HepG2 (cell line): ENCODE measurements at regions not wholly inside any gene's neighbourhood (a gene's known extent, or its start where the extent isn't known, plus 50 kb on each side); places are given as distances from the start of the nearest gene placed in this dataset.
"Not testable (repeated sequence)": the region's sequence is repeated elsewhere in the genome, so short reads cannot be mapped to it uniquely, and the experiment has no call there.

Source experiments
- ATAC-seq: fragments of 200-7000 bp; cut with Tn5 transposase; 3 replicates; pipeline ENCODE4 v1.9.1; 2020; ENCODE audit warnings: mild to moderate bottlenecking, moderate library complexity
- BruUV-seq: library from RNA; stranded (reverse); fragments of 400-500 nt; replicated peaks from 2 replicates; lab custom pipeline; 2021; lab: Mats Ljungman, UMichigan
- CTCF ChIA-PET: fragments of 300-600 bp; formaldehyde crosslinking; extraction: SDS; loops from one replicate; lab custom pipeline; 2021; ENCODE audit warnings: low total read pairs, inconsistent platforms, low intra/inter-chr PET ratio; lab: Yijun Ruan, JAX
- POLR2A ChIA-PET: fragments of 350-600 bp; sonication (Branson Sonifier 250); formaldehyde crosslinking; loops from one replicate; lab custom pipeline; 2020; ENCODE audit warnings: antibody characterized with exemption, inconsistent platforms; lab: Yijun Ruan, JAX
- DNase-seq: peaks from one replicate; pipeline ENCODE4 v3.0.0-alpha.2; 2015; ENCODE audit warnings: low spot score
- FAIRE-seq: peaks from 3 replicates; lab custom pipeline; 2011; peaks lifted over from hg19 to GRCh38; lab: Jason Lieb, UNC
- H2AFZ ChIP-seq: one replicate; pipeline ENCODE4 v1.6.1; 2011; ENCODE audit warnings: low read length, inconsistent platforms
- H3K27ac ChIP-seq: fragments of 300-600 bp; 3 replicates; pipeline ENCODE4 v1.8.0; 2011; ENCODE audit warnings: mixed run types, mild to moderate bottlenecking, mixed read lengths, low read length, inconsistent platforms; ENCODE audit not compliant: insufficient read depth; ENCODE audit errors: extremely low read length
- H3K27me3 ChIP-seq, 2 experiments: fragments of 200-600 bp in 1 of 2; 2 replicates in 1 of 2; 3 replicates in 1 of 2; pipeline versions ENCODE4 v1.6.0 to v1.8.0; 2011; ENCODE audit warnings: low read length in 2 of 2, mild to moderate bottlenecking in 2 of 2, moderate library complexity in 2 of 2, inconsistent platforms in 1 of 2; ENCODE audit not compliant: insufficient read depth in 2 of 2, control insufficient read depth in 1 of 2
- H3K36me3 ChIP-seq, 2 experiments: fragments of 200-600 bp in 1 of 2; replicated peaks in 1 of 2; 2 replicates in 1 of 2; 3 replicates in 1 of 2; pipeline versions ENCODE4 v1.5.1 to v1.8.0; 2011; ENCODE audit warnings: low read length in 2 of 2, inconsistent platforms in 1 of 2; ENCODE audit not compliant: insufficient read depth in 2 of 2, control insufficient read depth in 1 of 2
- H3K4me1 ChIP-seq: 2 replicates; pipeline ENCODE4 v1.5.1; 2012; ENCODE audit warnings: low read length, inconsistent platforms; ENCODE audit not compliant: insufficient read depth
- H3K4me2 ChIP-seq: 2 replicates; pipeline ENCODE4 v1.6.0; 2011; ENCODE audit warnings: low read depth, low read length, inconsistent platforms
- H3K4me3 ChIP-seq, 3 experiments: fragments of 200-600 bp in 1 of 3; sonication (generic), shearing (Covaris generic) in 1 of 3; replicated peaks in 1 of 3; 2 replicates each; pipeline ENCODE4 v1.5.1; 2011 to 2016; ENCODE audit warnings: low read length in 3 of 3, inconsistent platforms in 2 of 3, low read depth in 2 of 3, mild to moderate bottlenecking in 2 of 3, control low read depth in 1 of 3, mixed read lengths in 1 of 3; ENCODE audit not compliant: insufficient read depth in 1 of 3
- H3K79me2 ChIP-seq: one replicate; pipeline ENCODE4 v1.6.1; 2011; ENCODE audit warnings: low read length, inconsistent platforms; ENCODE audit not compliant: insufficient read depth
- H3K9ac ChIP-seq: 2 replicates; pipeline ENCODE4 v1.6.0; 2011; ENCODE audit warnings: mild to moderate bottlenecking, low read depth, low read length, inconsistent platforms; ENCODE audit not compliant: insufficient read depth
- H3K9me3 ChIP-seq: 2 replicates; pipeline ENCODE4 v1.5.1; 2012; ENCODE audit warnings: mild to moderate bottlenecking, low read length
- H4K20me1 ChIP-seq: 2 replicates; pipeline ENCODE4 v1.6.0; 2011; ENCODE audit warnings: inconsistent platforms, mild to moderate bottlenecking, low read length, moderate library complexity; ENCODE audit not compliant: insufficient read depth
- WGBS: methylation state at CpG from one replicate; pipeline ENCODE4 v1.1.6; 2017; ENCODE audit warnings: low lambda C conversion rate; 5-methylcytosine and 5-hydroxymethylcytosine counted together
- in situ Hi-C: cut with HindIII; loops from 2 replicates; pipeline ENCODE4 v1.10.0; 2017; ENCODE audit warnings: low pct_unique_long_range_greater_than_20kb; ENCODE audit not compliant: extremely low pct_ligation_motif_present
- intact Hi-C: fragments of 100-400 bp; cut with micrococcal nuclease; formaldehyde crosslinking; loops from one replicate; pipeline ENCODE4 v1.10.0; 2022; ENCODE audit not compliant: unreplicated experiment

DNA sequence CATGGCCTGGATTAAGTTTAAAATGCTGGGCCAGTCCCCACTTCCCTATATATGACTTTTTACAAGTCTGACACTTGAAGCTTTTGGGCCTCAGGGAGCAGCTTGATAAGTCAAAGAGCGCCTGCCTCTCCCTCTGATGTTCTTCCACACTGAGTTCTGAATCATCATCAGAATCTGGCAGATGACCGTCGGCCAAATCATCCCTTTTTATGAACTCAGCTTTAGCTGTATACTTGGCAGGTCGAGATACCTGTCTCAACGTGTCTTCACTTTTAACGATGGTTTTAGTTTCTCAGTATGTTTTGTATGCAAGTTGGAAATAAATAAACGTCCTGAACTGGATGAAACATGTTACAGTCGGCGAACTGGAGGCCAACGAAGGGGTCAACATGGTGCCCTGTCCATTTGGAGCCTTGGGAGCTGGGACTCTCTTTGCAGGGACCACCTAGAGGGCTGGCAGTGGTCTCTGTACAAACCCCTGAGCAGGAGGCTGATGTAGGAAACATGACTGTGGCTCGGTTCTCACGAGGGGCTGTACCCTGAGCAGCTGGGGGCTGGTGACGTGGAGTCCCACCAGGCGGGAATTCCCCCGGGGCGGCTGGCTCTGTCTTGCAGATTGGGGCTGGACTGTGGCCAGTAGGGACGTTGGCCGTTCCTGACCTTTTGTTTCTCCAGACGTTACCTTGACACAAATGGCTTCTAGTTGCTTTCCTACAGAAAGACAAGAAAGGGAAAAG, 192.2 kb upstream of the PRKX start:
- H3K36me3 ChIP-seq, H3K4me2 ChIP-seq, DNase-seq, H2AFZ ChIP-seq, H4K20me1 ChIP-seq, ATAC-seq, in situ Hi-C loops, intact Hi-C loops, H3K4me3 ChIP-seq, CTCF ChIA-PET, POLR2A ChIA-PET, H3K79me2 ChIP-seq, H3K9ac ChIP-seq, H3K27ac ChIP-seq, H3K9me3 ChIP-seq, H3K4me1 ChIP-seq, H3K27me3 ChIP-seq, FAIRE-seq: not testable (repeated sequence)
- 97% methylated on average over 7 of the region's 19 CpGs for whole genome bisulfite sequencing
- TSS peak; percentile 57 for BruUV-seq

DNA sequence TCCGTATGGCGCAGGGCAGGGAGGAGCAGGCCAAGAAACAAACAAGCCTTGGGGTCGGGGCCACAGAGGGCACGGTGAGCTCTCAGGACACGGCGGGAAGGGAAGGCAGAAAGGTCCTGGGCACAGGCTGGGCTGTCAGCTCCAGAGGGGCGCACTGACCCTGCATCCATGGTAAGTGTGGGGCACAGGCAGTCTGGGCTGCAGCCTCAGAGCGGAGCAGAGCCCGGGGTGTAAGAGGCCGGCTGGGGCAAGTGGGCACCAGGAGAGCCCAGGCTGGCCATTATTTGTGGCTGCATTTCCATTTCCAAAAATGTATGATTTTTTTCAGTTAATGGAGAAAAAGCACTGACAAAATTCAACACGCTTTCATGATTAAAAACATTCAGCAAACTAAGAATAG, 188.8 kb upstream of the PRKX start:
- in situ Hi-C loops, H3K36me3 ChIP-seq, H3K79me2 ChIP-seq, H3K27me3 ChIP-seq, H3K9me3 ChIP-seq, ATAC-seq, H3K4me2 ChIP-seq, POLR2A ChIA-PET, intact Hi-C loops, H2AFZ ChIP-seq, DNase-seq, FAIRE-seq, H3K9ac ChIP-seq, H4K20me1 ChIP-seq, CTCF ChIA-PET, H3K4me3 ChIP-seq, H3K27ac ChIP-seq, H3K4me1 ChIP-seq: not testable (repeated sequence)
- 94% methylated on average over 3 of the region's 11 CpGs for WGBS
- TSS peak; percentile 42 for BruUV-seq

DNA sequence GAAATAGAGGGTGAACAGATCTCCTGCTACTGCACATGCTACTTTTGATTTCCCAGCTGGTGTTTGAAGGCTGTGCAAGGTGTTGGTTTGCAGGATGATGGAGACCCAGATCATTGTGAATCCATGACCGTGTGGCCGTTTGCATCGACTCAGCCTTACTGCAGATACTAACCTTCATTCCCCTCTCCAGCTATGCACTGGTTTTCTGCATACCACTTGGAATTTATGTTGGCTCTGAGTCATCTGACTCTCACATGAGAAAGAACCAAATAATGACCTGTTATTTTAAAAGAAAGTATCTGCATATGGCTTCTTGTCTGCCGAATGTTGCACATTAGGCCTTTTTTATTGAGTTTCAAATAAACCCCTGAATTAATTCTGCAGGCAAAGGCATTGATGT, 183.3 kb upstream of the PRKX start:
- in situ Hi-C loops, H3K4me1 ChIP-seq, H4K20me1 ChIP-seq, ATAC-seq, FAIRE-seq, H3K79me2 ChIP-seq, CTCF ChIA-PET, POLR2A ChIA-PET, H3K4me3 ChIP-seq, H3K27ac ChIP-seq, BruUV-seq, H3K27me3 ChIP-seq, intact Hi-C loops, H3K9me3 ChIP-seq, DNase-seq, H2AFZ ChIP-seq, H3K36me3 ChIP-seq, H3K9ac ChIP-seq, H3K4me2 ChIP-seq: not testable (repeated sequence)
- no CpG with 5 or more reads among the region's 4 CpGs for WGBS

DNA sequence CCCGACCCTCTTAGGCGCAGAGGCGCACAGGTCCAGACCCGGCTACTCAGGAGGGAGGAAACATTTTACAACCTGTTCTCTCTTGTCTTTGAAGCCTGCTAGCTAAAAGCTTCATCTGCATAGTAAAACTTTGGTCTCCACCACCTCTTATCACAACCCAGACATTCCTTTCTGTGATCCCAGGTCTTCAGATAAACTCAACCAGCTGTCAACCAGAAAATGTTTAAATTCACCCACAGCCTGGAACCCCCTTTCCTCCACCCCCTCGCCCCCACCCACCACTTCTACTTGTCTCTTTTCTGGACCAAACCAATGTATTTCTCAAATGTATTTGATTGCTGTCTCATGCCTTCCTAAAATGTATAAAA, 169.1 kb upstream of the PRKX start:
- H2AFZ ChIP-seq, H3K4me2 ChIP-seq, ATAC-seq, in situ Hi-C loops, DNase-seq, H3K27ac ChIP-seq, H3K4me1 ChIP-seq, H4K20me1 ChIP-seq, H3K9ac ChIP-seq, CTCF ChIA-PET, H3K4me3 ChIP-seq, intact Hi-C loops, FAIRE-seq, H3K36me3 ChIP-seq, POLR2A ChIA-PET, BruUV-seq, H3K27me3 ChIP-seq, H3K9me3 ChIP-seq, H3K79me2 ChIP-seq: not testable (repeated sequence)
- 100% methylated on average over 1 of the region's 5 CpGs for WGBS
